GM12874 (cell line): ENCODE measurements at regions not wholly inside any gene's neighbourhood (a gene's known extent, or its start where the extent isn't known, plus 50 kb on each side); places are given as distances from the start of the nearest gene placed in this dataset.

ENCODE experiments used
- TF ChIP-seq, protein P1 (sequence below): IDR thresholded peaks from 2 replicates; pipeline ENCODE4 v1.5.1; 2011; ENCODE audit warnings: low read depth, mild to moderate bottlenecking, control low read depth, low read length, moderate library complexity; ENCODE audit not compliant: insufficient read depth

DNA sequence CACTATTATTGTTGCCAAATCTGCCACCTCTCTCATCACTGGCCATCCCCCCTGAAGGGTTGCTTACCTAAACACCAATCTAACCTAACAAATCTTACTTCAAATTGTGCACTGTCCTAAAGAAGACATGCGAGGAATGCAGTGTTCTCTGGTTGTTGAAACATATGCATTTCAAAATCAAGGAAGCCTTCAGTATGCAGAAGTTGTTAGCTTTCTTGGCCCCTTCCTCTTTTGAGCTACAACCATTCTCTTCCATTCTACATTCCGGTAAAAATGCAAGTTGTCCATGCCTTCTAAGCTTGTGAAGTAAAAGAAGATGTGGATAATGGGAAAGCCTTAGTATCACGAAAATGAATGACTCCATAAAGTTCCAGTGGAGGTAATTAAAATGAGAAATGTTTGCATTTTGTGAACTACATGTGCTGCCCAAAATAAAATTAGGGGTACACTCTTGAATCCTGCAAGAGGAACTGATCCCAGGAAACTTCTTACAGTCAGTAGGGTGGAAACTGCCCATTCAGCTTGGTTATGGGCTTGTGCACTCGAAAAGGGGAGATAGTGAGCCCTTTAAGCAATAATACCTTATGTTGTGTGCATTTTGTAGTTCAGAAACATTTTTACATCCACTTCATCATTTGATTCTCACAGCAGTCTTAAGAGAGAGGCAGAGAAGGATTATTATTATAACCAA is 77.6 kb upstream of the ADRB2 start:
- TF ChIP-seq, protein P1, sequence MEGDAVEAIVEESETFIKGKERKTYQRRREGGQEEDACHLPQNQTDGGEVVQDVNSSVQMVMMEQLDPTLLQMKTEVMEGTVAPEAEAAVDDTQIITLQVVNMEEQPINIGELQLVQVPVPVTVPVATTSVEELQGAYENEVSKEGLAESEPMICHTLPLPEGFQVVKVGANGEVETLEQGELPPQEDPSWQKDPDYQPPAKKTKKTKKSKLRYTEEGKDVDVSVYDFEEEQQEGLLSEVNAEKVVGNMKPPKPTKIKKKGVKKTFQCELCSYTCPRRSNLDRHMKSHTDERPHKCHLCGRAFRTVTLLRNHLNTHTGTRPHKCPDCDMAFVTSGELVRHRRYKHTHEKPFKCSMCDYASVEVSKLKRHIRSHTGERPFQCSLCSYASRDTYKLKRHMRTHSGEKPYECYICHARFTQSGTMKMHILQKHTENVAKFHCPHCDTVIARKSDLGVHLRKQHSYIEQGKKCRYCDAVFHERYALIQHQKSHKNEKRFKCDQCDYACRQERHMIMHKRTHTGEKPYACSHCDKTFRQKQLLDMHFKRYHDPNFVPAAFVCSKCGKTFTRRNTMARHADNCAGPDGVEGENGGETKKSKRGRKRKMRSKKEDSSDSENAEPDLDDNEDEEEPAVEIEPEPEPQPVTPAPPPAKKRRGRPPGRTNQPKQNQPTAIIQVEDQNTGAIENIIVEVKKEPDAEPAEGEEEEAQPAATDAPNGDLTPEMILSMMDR: no peak

DNA sequence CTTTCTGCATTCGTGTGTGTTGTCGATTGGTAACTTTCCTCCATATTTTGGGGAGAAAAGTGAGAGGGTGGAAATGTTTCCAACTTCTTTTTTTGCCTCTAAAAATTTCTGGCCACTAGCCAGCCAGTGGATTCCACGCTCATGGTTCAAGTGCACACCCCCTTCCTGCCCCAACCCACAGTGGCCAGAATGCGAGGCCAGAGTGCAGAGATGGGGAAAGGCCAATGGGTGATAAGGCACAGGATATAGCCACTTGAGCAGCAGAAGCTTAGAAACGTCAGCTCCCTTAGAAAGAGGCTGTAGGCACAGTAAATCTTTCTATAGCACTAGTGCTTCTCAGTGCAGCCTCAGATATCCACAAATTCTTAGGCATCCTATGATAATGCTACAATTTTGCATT is 75.8 kb upstream of the ADRB2 start:
- TF ChIP-seq, protein P1: no peak

DNA sequence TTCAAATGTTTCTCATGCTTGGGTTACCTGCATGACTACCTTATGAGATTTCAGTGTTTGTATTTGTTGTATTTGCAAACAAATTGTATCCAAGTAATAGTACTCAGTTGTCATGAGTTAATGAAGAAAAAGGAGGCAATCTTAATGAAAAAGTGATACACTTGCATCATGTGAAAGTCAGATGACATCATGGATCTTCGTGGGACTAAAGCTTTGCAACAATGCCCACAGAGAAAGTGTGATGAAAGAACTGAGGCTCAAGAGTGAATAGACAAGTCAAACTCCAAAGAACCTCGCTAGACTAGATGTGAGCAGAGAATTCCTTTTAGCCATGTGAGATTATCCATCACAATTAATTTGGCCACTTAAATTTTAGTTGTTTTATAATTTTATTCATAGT is 75.4 kb upstream of the ADRB2 start:
- TF ChIP-seq, protein P1: no peak

DNA sequence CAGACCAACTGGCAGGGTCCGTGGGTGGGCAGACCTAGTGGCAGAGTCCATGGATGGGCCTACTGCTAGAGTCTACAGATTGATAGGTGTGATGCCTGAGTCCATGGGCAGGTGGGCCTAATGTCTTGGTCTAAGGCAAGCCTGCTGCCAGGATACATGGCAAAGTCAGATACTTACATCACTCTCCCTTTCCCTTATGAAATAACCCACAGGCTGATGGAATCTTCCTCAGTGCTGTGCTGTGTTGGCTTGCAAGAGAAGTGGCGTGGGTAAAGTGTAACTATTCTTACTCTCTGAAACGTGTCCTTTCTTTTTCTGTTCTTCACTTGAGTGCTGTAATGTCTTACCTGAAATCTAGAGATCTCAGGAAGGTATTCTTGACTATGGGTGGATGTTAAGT is 67.3 kb upstream of the ADRB2 start:
- TF ChIP-seq, protein P1: no peak

DNA sequence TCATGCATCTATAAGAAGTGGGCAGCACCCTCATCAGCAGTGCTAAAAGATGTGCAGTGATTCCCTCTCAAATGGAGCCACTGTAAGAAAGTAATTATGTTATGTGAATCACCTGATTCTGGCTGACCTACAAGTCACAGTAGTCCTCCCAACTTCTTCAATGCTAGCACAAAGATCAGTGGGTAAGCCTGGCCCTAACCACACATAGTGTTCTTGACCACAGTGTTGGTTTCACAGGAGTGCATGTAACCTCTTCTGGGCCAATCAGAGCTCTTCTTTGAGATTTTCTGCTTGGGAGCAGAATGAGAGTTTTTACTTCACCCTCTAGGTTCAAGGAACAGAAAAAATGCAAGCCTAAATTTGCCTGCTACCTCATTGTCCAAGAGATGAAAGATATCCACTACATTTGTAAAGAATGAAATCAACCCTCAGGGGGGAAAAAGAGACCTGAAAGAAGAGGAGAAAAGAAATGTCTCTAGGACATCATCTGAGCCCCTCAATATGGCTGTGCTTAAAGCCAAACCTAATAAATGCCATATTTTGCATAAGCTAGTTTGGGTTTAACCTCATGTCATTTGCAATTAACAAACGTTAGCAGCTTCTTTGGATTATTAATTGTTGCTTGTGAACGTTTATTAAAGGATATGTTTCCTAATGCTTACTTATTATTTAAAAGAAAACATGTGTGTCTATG is 65.3 kb upstream of the ADRB2 start:
- TF ChIP-seq, protein P1: no peak

DNA sequence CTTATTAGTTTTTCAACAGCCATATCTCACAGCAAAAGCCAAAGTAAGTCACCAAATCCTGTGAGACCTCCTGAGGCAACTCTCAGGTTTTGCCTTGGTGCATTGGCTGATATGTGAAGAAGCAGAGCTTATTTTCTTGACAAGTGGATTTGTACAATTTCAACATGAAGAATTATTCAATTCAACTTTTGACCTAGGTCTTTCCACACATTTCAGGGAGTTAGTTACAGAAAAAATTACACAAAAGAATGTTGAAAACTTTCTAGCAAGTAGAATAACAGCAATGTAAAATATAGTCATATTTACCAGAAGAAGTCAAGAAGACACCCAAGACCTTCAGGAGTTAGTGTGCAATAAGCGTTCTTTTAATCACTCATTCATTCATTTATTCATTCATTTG is 62.4 kb upstream of the ADRB2 start:
- TF ChIP-seq, protein P1: no peak

DNA sequence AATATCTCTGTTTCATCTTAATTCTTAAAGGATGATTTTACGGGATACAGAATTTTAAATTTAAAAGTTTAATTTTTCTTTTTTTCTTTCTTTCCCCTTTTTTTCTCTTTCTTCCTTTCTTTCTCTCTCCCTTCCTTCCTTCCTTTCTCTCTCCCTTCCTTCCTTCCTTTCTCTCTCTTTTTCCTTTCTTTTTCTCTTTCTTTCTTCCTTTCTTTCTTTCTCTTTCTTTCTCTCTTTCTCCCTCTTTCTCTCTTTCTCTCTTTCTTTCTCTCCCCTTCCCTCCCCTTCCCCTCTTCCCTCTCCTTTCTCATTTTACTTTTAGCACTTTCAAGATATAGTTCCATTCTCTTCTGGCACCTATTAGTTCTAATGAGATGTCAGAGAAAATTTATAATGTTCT is 61.4 kb upstream of the ADRB2 start:
- TF ChIP-seq, protein P1: no peak
